Liver (tissue), 3 donors: ENCODE measurements at regions not wholly inside any gene's neighbourhood (a gene's known extent, or its start where the extent isn't known, plus 50 kb on each side); places are given as distances from the start of the nearest gene placed in this dataset.

Experiments used
- ATF3 ChIP-seq: IDR thresholded peaks from 2 replicates; pipeline ENCODE4 v1.6.1; 2016; ENCODE audit warnings: antibody characterized with exemption
- CTCF ChIP-seq: fragments of 150-350 bp; IDR thresholded peaks from 2 replicates; pipeline ENCODE4 v1.5.1; 2017; ENCODE audit warnings: improper control_type of control experiment, low read depth, low read length; ENCODE audit not compliant: missing input control
- EGR1 ChIP-seq, 2 donors: IDR thresholded peaks; 2 replicates each; pipeline ENCODE4 v1.6.1; 2016 to 2018; ENCODE audit warnings: antibody characterized with exemption in 2 of 2, low read depth in 2 of 2
- FOXA1 ChIP-seq: IDR thresholded peaks from 2 replicates; pipeline ENCODE4 v1.6.1; 2016; ENCODE audit warnings: antibody characterized with exemption
- JUND ChIP-seq, 2 donors: IDR thresholded peaks; 2 replicates each; pipeline ENCODE4 v1.6.1; 2016; ENCODE audit warnings: antibody characterized with exemption in 2 of 2
- NR2F2 ChIP-seq: IDR thresholded peaks from 2 replicates; pipeline ENCODE4 v1.6.1; 2016; ENCODE audit warnings: antibody characterized with exemption
- RAD21 ChIP-seq, 2 donors: IDR thresholded peaks; 2 replicates each; pipeline ENCODE4 v1.6.1; 2016; ENCODE audit warnings: antibody characterized with exemption in 2 of 2, mild to moderate bottlenecking in 2 of 2
- REST ChIP-seq: IDR thresholded peaks from 2 replicates; pipeline ENCODE4 v1.6.1; 2016; ENCODE audit warnings: antibody characterized with exemption, mild to moderate bottlenecking
- SP1 ChIP-seq: IDR thresholded peaks from 2 replicates; pipeline ENCODE4 v1.6.1; 2018; ENCODE audit warnings: antibody characterized with exemption, mild to moderate bottlenecking
- TAF1 ChIP-seq: conservative IDR thresholded peaks from 2 replicates; pipeline ENCODE4 v1.6.1; 2016; ENCODE audit warnings: antibody characterized with exemption, mild to moderate bottlenecking
- YY1 ChIP-seq: IDR thresholded peaks from 2 replicates; pipeline ENCODE4 v1.6.1; 2016; ENCODE audit warnings: antibody characterized with exemption, mild to moderate bottlenecking
- ZBTB33 ChIP-seq: IDR thresholded peaks from 2 replicates; pipeline ENCODE4 v1.6.1; 2016; ENCODE audit warnings: antibody characterized with exemption
- donor health status: healthy.
- donor health status: healthy.

GRCh38 chr6:15076565-15076964, 169.3 kb upstream of the JARID2 start:
- TF ChIP-seq CTCF (no peak), ATF3 (no peak), EGR1 (IDR thresholded peaks at IDR 0.05; ENCODE audit: low read depth in 2 of 2) (no peak), ZBTB33 (no peak), RAD21 (IDR thresholded peaks at IDR 0.05) (no peak), JUND (IDR thresholded peaks at IDR 0.05) (no peak), TAF1 (no peak), SP1 (no peak), NR2F2 (no peak), FOXA1 (no peak), REST (no peak), YY1 (no peak)
